ENCODE measurements at regions not wholly inside any gene's neighbourhood (a gene's known extent, or its start where the extent isn't known, plus 50 kb on each side); places are given as distances from the start of the nearest gene placed in this dataset.

DNA sequence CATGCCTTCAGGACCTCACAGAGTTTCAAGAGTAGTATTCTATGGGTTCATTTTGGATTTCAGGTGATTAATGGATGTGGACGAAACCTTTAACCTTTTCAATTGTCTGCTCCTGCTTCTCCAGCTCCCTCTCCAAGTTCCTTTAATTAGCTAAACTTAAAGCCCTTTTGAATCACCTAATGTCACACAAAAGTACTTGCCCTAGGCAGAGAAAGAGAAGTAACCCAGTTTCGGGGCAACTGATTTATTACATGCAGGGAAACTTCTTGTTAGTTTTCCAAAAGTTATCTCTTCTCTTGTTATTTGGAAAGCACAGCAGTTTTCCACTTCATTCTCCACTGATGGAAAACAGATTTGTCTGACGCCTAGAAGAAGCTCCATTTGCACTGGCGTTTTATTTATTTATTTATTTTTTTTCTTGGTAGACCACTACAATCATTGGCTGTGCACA lies 407.7 kb upstream of the JARID2 start:
- Histone ChIP-seq H3K27ac (ENCODE audit: low read depth, low read length) (no peak overlapping the region), H4K20me1 (ENCODE audit: insufficient read depth) (no peaks in the 10 kb centered on the region), H3K9ac (ENCODE audit: low read length) (no peak overlapping the region), H3K27me3 (ENCODE audit: insufficient read depth, low read length) (no peaks in the 10 kb centered on the region), H3K4me2 (ENCODE audit: low read length) (no peak overlapping the region), H3K9me3 (ENCODE audit: control insufficient read depth in 1 of 2, insufficient read depth in 1 of 2, low read depth in 1 of 2, low read length in 2 of 2) (no peaks in the 10 kb centered on the region), H3K36me3 (ENCODE audit: control insufficient read depth in 1 of 2, insufficient read depth in 2 of 2, low read length in 2 of 2) (no peaks in the 10 kb centered on the region), H3K4me3 (replicated peaks in 1 of 2; ENCODE audit: low read depth in 1 of 2, low read length in 2 of 2) (no peak overlapping the region), H3K79me2 (ENCODE audit: insufficient read depth, low read length) (no peaks in the 10 kb centered on the region), H2AFZ (ENCODE audit: low read depth, low read length, poor library complexity, severe bottlenecking) (no peak overlapping the region), H3K9me2 (ENCODE audit: insufficient read depth) (peaks cover 4% of the 10 kb centered on the region; the same call in 1 of the 2 replicates), H3K4me1 (ENCODE audit: control insufficient read depth in 1 of 2, insufficient read depth in 2 of 2, low read length in 2 of 2) (no peaks in the 10 kb centered on the region)
- BruUV-seq (replicated peaks) = no TSS peak
- RAD21 ChIA-PET (ENCODE audit: low non-redundant PET in 1 of 2, low total read pairs in 2 of 2, uncharacterized antibody in 2 of 2, unreplicated experiment in 2 of 2) = no interaction called here
- DNase-seq (ENCODE audit: low read depth, low spot score) (no peak), ATAC-seq (no peak)
- CTCF ChIA-PET = no interaction called here
- intact Hi-C loops (cut with micrococcal nuclease) = no loop called here
- POLR2A ChIA-PET = no interaction called here
- no peak for TF ChIP-seq RAD21 (IDR thresholded peaks at IDR 0.05; ENCODE audit: low read depth)
- TF ChIP-seq EZH2 (IDR thresholded peaks at IDR 0.05) = no peak
- no peak for TF ChIP-seq EZH2phosphoT487 (IDR thresholded peaks at IDR 0.05; ENCODE audit: borderline replicate concordance)
- TF ChIP-seq SP1 (IDR thresholded peaks at IDR 0.05; ENCODE audit: low read depth) = no peak
- TF ChIP-seq CBX3 (IDR thresholded peaks at IDR 0.05; ENCODE audit: low read depth) = no peak
- TF ChIP-seq, protein P1, sequence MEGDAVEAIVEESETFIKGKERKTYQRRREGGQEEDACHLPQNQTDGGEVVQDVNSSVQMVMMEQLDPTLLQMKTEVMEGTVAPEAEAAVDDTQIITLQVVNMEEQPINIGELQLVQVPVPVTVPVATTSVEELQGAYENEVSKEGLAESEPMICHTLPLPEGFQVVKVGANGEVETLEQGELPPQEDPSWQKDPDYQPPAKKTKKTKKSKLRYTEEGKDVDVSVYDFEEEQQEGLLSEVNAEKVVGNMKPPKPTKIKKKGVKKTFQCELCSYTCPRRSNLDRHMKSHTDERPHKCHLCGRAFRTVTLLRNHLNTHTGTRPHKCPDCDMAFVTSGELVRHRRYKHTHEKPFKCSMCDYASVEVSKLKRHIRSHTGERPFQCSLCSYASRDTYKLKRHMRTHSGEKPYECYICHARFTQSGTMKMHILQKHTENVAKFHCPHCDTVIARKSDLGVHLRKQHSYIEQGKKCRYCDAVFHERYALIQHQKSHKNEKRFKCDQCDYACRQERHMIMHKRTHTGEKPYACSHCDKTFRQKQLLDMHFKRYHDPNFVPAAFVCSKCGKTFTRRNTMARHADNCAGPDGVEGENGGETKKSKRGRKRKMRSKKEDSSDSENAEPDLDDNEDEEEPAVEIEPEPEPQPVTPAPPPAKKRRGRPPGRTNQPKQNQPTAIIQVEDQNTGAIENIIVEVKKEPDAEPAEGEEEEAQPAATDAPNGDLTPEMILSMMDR (IDR thresholded peaks at IDR 0.05 in 2 of 3, conservative IDR thresholded peaks at IDR 0.05 in 1 of 3; ENCODE audit: borderline replicate concordance in 1 of 3, insufficient read depth in 1 of 3, low read depth in 2 of 3, low read length in 2 of 3) = no peak
- TF ChIP-seq CEBPB (IDR thresholded peaks at IDR 0.05; ENCODE audit: low read depth) = no peak
- TF ChIP-seq, protein P2, sequence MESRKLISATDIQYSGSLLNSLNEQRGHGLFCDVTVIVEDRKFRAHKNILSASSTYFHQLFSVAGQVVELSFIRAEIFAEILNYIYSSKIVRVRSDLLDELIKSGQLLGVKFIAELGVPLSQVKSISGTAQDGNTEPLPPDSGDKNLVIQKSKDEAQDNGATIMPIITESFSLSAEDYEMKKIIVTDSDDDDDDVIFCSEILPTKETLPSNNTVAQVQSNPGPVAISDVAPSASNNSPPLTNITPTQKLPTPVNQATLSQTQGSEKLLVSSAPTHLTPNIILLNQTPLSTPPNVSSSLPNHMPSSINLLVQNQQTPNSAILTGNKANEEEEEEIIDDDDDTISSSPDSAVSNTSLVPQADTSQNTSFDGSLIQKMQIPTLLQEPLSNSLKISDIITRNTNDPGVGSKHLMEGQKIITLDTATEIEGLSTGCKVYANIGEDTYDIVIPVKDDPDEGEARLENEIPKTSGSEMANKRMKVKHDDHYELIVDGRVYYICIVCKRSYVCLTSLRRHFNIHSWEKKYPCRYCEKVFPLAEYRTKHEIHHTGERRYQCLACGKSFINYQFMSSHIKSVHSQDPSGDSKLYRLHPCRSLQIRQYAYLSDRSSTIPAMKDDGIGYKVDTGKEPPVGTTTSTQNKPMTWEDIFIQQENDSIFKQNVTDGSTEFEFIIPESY (IDR thresholded peaks at IDR 0.05; ENCODE audit: extremely low read depth, insufficient replicate concordance, low read length) = no peak
- no peak for TF ChIP-seq FOSL1 (IDR thresholded peaks at IDR 0.05; ENCODE audit: low read depth)
- no peak for TF ChIP-seq SIN3A (IDR thresholded peaks at IDR 0.05; ENCODE audit: low read depth)
- no peak for TF ChIP-seq ELF1 (IDR thresholded peaks at IDR 0.05; ENCODE audit: borderline replicate concordance, low read depth)
- TF ChIP-seq SRF (IDR thresholded peaks at IDR 0.05; ENCODE audit: low read depth) = no peak
- TF ChIP-seq, protein P3, sequence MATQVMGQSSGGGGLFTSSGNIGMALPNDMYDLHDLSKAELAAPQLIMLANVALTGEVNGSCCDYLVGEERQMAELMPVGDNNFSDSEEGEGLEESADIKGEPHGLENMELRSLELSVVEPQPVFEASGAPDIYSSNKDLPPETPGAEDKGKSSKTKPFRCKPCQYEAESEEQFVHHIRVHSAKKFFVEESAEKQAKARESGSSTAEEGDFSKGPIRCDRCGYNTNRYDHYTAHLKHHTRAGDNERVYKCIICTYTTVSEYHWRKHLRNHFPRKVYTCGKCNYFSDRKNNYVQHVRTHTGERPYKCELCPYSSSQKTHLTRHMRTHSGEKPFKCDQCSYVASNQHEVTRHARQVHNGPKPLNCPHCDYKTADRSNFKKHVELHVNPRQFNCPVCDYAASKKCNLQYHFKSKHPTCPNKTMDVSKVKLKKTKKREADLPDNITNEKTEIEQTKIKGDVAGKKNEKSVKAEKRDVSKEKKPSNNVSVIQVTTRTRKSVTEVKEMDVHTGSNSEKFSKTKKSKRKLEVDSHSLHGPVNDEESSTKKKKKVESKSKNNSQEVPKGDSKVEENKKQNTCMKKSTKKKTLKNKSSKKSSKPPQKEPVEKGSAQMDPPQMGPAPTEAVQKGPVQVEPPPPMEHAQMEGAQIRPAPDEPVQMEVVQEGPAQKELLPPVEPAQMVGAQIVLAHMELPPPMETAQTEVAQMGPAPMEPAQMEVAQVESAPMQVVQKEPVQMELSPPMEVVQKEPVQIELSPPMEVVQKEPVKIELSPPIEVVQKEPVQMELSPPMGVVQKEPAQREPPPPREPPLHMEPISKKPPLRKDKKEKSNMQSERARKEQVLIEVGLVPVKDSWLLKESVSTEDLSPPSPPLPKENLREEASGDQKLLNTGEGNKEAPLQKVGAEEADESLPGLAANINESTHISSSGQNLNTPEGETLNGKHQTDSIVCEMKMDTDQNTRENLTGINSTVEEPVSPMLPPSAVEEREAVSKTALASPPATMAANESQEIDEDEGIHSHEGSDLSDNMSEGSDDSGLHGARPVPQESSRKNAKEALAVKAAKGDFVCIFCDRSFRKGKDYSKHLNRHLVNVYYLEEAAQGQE (IDR thresholded peaks at IDR 0.05; ENCODE audit: low read depth) = no peak
- TF ChIP-seq JUND (IDR thresholded peaks at IDR 0.05) = no peak
- no peak for TF ChIP-seq TCF7L2 (IDR thresholded peaks at IDR 0.05; ENCODE audit: borderline replicate concordance, extremely low read depth, insufficient read depth, insufficient read length)
- TF ChIP-seq, protein P4, sequence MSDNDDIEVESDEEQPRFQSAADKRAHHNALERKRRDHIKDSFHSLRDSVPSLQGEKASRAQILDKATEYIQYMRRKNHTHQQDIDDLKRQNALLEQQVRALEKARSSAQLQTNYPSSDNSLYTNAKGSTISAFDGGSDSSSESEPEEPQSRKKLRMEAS (IDR thresholded peaks at IDR 0.05) = no peak
- no peak for TF ChIP-seq POLR2AphosphoS5 (IDR thresholded peaks at IDR 0.05; ENCODE audit: low read depth, low read length)
- TF ChIP-seq, protein P5, sequence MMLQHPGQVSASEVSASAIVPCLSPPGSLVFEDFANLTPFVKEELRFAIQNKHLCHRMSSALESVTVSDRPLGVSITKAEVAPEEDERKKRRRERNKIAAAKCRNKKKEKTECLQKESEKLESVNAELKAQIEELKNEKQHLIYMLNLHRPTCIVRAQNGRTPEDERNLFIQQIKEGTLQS (IDR thresholded peaks at IDR 0.05) = no peak

Data from HCT116 (cell line).